ENCODE measurements at regions not wholly inside any gene's neighbourhood (a gene's known extent, or its start where the extent isn't known, plus 50 kb on each side); places are given as distances from the start of the nearest gene placed in this dataset.

GRCh38 chr15:96500508-96500907, 170.0 kb downstream of the NR2F2 start:
- no peak overlapping the region for H3K27ac ChIP-seq
- DNase-seq (no peak), ATAC-seq (no peak)
- no peak for TF ChIP-seq CTCF (IDR thresholded peaks at IDR 0.05)
- intact Hi-C loops (cut with DNase I): no loop called here
- H3K36me3 ChIP-seq: no peaks in the 10 kb centered on the region
- H3K4me1 ChIP-seq: no peaks in the 10 kb centered on the region
- H3K27me3 ChIP-seq (ENCODE audit: low read depth): no peaks in the 10 kb centered on the region
- no peak overlapping the region for H3K4me3 ChIP-seq
- H3K9me3 ChIP-seq: no peaks in the 10 kb centered on the region

GRCh38 chr15:96501362-96501761, 170.9 kb downstream of the NR2F2 start:
- no peak for DNase-seq
- H3K27me3 ChIP-seq (ENCODE audit: low read depth): no peaks in the 10 kb centered on the region
- no peaks in the 10 kb centered on the region for H3K9me3 ChIP-seq
- intact Hi-C loops (cut with DNase I): no loop called here
- H3K36me3 ChIP-seq: no peaks in the 10 kb centered on the region
- H3K27ac ChIP-seq: no peak overlapping the region
- no peak for ATAC-seq
- H3K4me1 ChIP-seq: no peaks in the 10 kb centered on the region
- TF ChIP-seq CTCF (IDR thresholded peaks at IDR 0.05): no peak
- no peak overlapping the region for H3K4me3 ChIP-seq

GRCh38 chr15:96502196-96502595, 171.7 kb downstream of the NR2F2 start:
- TF ChIP-seq CTCF (IDR thresholded peaks at IDR 0.05): no peak
- DNase-seq (no peak), ATAC-seq (no peak)
- Histone ChIP-seq H3K36me3 (no peaks in the 10 kb centered on the region), H3K4me1 (no peaks in the 10 kb centered on the region), H3K4me3 (no peak overlapping the region), H3K27ac (no peak overlapping the region), H3K27me3 (ENCODE audit: low read depth) (no peaks in the 10 kb centered on the region), H3K9me3 (no peaks in the 10 kb centered on the region)
- intact Hi-C loops (cut with DNase I): no loop called here

- intact Hi-C loops (cut with DNase I): no loop called here
- Histone ChIP-seq H3K27ac (no peak overlapping the region), H3K36me3 (no peaks in the 10 kb centered on the region), H3K9me3 (no peaks in the 10 kb centered on the region), H3K4me3 (no peak overlapping the region), H3K27me3 (ENCODE audit: low read depth) (no peaks in the 10 kb centered on the region), H3K4me1 (no peaks in the 10 kb centered on the region)
- no peak for TF ChIP-seq CTCF (IDR thresholded peaks at IDR 0.05)
- no peak for DNase-seq
- ATAC-seq: no peak
These were observed 172.8 kb downstream of the NR2F2 start for GRCh38 chr15:96503276-96503675.

- TF ChIP-seq CTCF (IDR thresholded peaks at IDR 0.05): no peak
- Histone ChIP-seq H3K27ac (no peak overlapping the region), H3K27me3 (ENCODE audit: low read depth) (no peaks in the 10 kb centered on the region), H3K4me3 (no peak overlapping the region), H3K9me3 (no peaks in the 10 kb centered on the region), H3K4me1 (no peaks in the 10 kb centered on the region), H3K36me3 (no peaks in the 10 kb centered on the region)
- no peak for ATAC-seq
- DNase-seq: no peak
- intact Hi-C loops (cut with DNase I): no loop called here
These were observed 173.9 kb downstream of the NR2F2 start for GRCh38 chr15:96504371-96504770.

- Histone ChIP-seq H3K4me3 (no peak overlapping the region), H3K4me1 (no peaks in the 10 kb centered on the region), H3K36me3 (no peaks in the 10 kb centered on the region), H3K27ac (no peak overlapping the region), H3K9me3 (no peaks in the 10 kb centered on the region), H3K27me3 (ENCODE audit: low read depth) (peaks cover 1% of the 10 kb centered on the region)
- no peak for TF ChIP-seq CTCF (IDR thresholded peaks at IDR 0.05)
- DNase-seq: no peak
- no peak for ATAC-seq
- intact Hi-C loops (cut with DNase I): no loop called here
These were observed 174.5 kb downstream of the NR2F2 start for GRCh38 chr15:96505014-96505413.
